CD14-positive monocyte (primary cell): ENCODE measurements at regions not wholly inside any gene's neighbourhood (a gene's known extent, or its start where the extent isn't known, plus 50 kb on each side); places are given as distances from the start of the nearest gene placed in this dataset.

ENCODE experiments used
- DNase-seq, 3 donors: peaks; one replicate each; pipeline ENCODE4 v3.0.0-alpha.2; 2011 to 2022
- H2AFZ ChIP-seq: 2 replicates; pipeline ENCODE4 v1.6.0; 2012; ENCODE audit warnings: mild to moderate bottlenecking, low read depth, low read length, inconsistent platforms; ENCODE audit not compliant: insufficient read depth, poor library complexity, severe bottlenecking
- H3K27ac ChIP-seq, 2 donors: 1 replicate in 1 of 2; 2 replicates in 1 of 2; pipeline ENCODE4 v1.5.1; 2012 to 2013; ENCODE audit warnings: low read length in 2 of 2, control low read depth in 1 of 2, inconsistent platforms in 1 of 2, low read depth in 1 of 2, mild to moderate bottlenecking in 1 of 2
- H3K27me3 ChIP-seq, 2 donors: one replicate each; pipeline versions ENCODE4 v1.6.0 to v1.6.1; 2011 to 2013; ENCODE audit warnings: low read length in 2 of 2; ENCODE audit not compliant: control insufficient read depth in 2 of 2, insufficient read depth in 2 of 2
- H3K36me3 ChIP-seq, 2 donors: replicated peaks in 1 of 2; 1 replicate in 1 of 2; 2 replicates in 1 of 2; pipeline versions ENCODE4 v1.5.1 to v1.6.1; 2012 to 2013; ENCODE audit warnings: low read length in 2 of 2, control low read depth in 1 of 2, inconsistent platforms in 1 of 2, mild to moderate bottlenecking in 1 of 2; ENCODE audit not compliant: insufficient read depth in 2 of 2, control insufficient read depth in 1 of 2
- H3K4me1 ChIP-seq, 2 donors: 1 replicate in 1 of 2; 2 replicates in 1 of 2; pipeline versions ENCODE4 v1.5.1 to v1.6.1; 2012 to 2013; ENCODE audit warnings: low read length in 2 of 2, control low read depth in 1 of 2, inconsistent platforms in 1 of 2, mild to moderate bottlenecking in 1 of 2, moderate library complexity in 1 of 2; ENCODE audit not compliant: insufficient read depth in 2 of 2, control insufficient read depth in 1 of 2
- H3K4me2 ChIP-seq: replicated peaks from 2 replicates; pipeline ENCODE3; 2012; ENCODE audit warnings: low read length, moderate library complexity, mild to moderate bottlenecking; ENCODE audit not compliant: poor library complexity, severe bottlenecking; ENCODE audit errors: extremely low read depth
- H3K4me3 ChIP-seq, 3 experiments: fragments of 200-600 bp in 1 of 3; sonication (generic) in 1 of 3; replicated peaks in 1 of 3; 1 replicate in 2 of 3; 2 replicates in 1 of 3; pipeline ENCODE4 v1.5.1; 2011 to 2013; ENCODE audit warnings: low read length in 3 of 3, mild to moderate bottlenecking in 3 of 3, control low read depth in 2 of 3, low read depth in 2 of 3, inconsistent platforms in 1 of 3, moderate library complexity in 1 of 3
- H3K79me2 ChIP-seq: 2 replicates; pipeline ENCODE4 v1.6.0; 2012; ENCODE audit warnings: mild to moderate bottlenecking, control low read depth, inconsistent platforms, low read length, moderate library complexity; ENCODE audit not compliant: insufficient read depth
- H3K9ac ChIP-seq: 2 replicates; pipeline ENCODE4 v1.6.0; 2017; ENCODE audit warnings: low read length, mild to moderate bottlenecking; ENCODE audit not compliant: insufficient read depth, poor library complexity, severe bottlenecking
- H3K9me3 ChIP-seq, 2 donors: replicated peaks in 1 of 2; 1 replicate in 1 of 2; 2 replicates in 1 of 2; pipeline versions ENCODE4 v1.5.1 to v1.6.1; 2012 to 2013; ENCODE audit warnings: low read length in 2 of 2, control low read depth in 1 of 2; ENCODE audit not compliant: control insufficient read depth in 1 of 2, insufficient read depth in 1 of 2
- H4K20me1 ChIP-seq: 2 replicates; pipeline ENCODE4 v1.6.0; 2012; ENCODE audit warnings: mild to moderate bottlenecking, low read length, control low read depth, moderate library complexity; ENCODE audit not compliant: insufficient read depth
- H3K27ac Mint-ChIP-seq, 7 donors: one replicate each; pipeline ENCODE4 v1.8.0; 2020; ENCODE audit warnings: mild to moderate bottlenecking in 7 of 7, mixed read lengths in 7 of 7, moderate library complexity in 6 of 7, inconsistent platforms in 2 of 7
- H3K27me3 Mint-ChIP-seq, 3 donors: one replicate each; pipeline ENCODE4 v1.8.0; 2021 to 2022; ENCODE audit warnings: low read depth in 3 of 3, mild to moderate bottlenecking in 3 of 3, mixed read lengths in 3 of 3, moderate library complexity in 3 of 3, inconsistent platforms in 1 of 3
- H3K36me3 Mint-ChIP-seq, 2 donors: one replicate each; pipeline ENCODE4 v1.8.0; 2020; ENCODE audit warnings: mixed read lengths in 2 of 2, inconsistent platforms in 1 of 2, mild to moderate bottlenecking in 1 of 2
- H3K4me1 Mint-ChIP-seq: one replicate; pipeline ENCODE4 v1.8.0; 2020; ENCODE audit warnings: mild to moderate bottlenecking, mixed read lengths
- H3K4me3 Mint-ChIP-seq, 2 donors: one replicate each; pipeline ENCODE4 v1.8.0; 2020; ENCODE audit warnings: mild to moderate bottlenecking in 2 of 2, mixed read lengths in 2 of 2, moderate library complexity in 1 of 2
- H3K9me3 Mint-ChIP-seq, 7 donors: one replicate each; pipeline ENCODE4 v1.8.0; 2020 to 2022; ENCODE audit warnings: mixed read lengths in 7 of 7, mild to moderate bottlenecking in 6 of 7, moderate library complexity in 6 of 7, inconsistent platforms in 2 of 7
- CTCF ChIP-seq: fragments of 200-600 bp; IDR thresholded peaks from one replicate; pipeline ENCODE4 v1.8.0; 2022; ENCODE audit warnings: antibody characterized with exemption, mild to moderate bottlenecking
- WGBS: methylation state at CpG from one replicate; pipeline ENCODE4 v1.1.5; 2013; ENCODE audit warnings: missing lambda C conversion rate; ENCODE audit not compliant: insufficient coverage; 5-methylcytosine and 5-hydroxymethylcytosine counted together
- intact Hi-C, 2 donors: fragments of 100-400 bp; cut with micrococcal nuclease; formaldehyde crosslinking; loops; one replicate each; pipeline versions ENCODE4 v1.15.0 to v1.15.1; 2023

GRCh38 chr2:82893190-82893589, 1565.9 kb downstream of the SUCLG1 start:
- no peaks in the 10 kb centered on the region for H3K27me3 Mint-ChIP-seq
- peaks cover 0 to 9% (median 0%) of the 10 kb centered on the region in 7 donors for H3K9me3 Mint-ChIP-seq
- H3K4me1 Mint-ChIP-seq: no peaks in the 10 kb centered on the region
- no peak overlapping the region for H2AFZ ChIP-seq
- intact Hi-C loops: no loop called here
- TF ChIP-seq CTCF: no peak
- no peaks in the 10 kb centered on the region for H3K36me3 Mint-ChIP-seq
- H3K27ac Mint-ChIP-seq: no peak overlapping the region
- H3K27ac ChIP-seq: no peak overlapping the region
- no peaks in the 10 kb centered on the region for H3K36me3 ChIP-seq
- H3K4me2 ChIP-seq: no peak overlapping the region
- H3K27me3 ChIP-seq: no peaks in the 10 kb centered on the region
- H4K20me1 ChIP-seq: no peaks in the 10 kb centered on the region
- no peak overlapping the region for H3K9ac ChIP-seq
- WGBS: 88% methylated on average over 1 of the region's 2 CpGs
- no peaks in the 10 kb centered on the region for H3K79me2 ChIP-seq
- no peak for DNase-seq
- no peak overlapping the region for H3K4me3 ChIP-seq
- peaks cover 3 to 4% of the 10 kb centered on the region in 2 donors for H3K9me3 ChIP-seq
- H3K4me3 Mint-ChIP-seq: no peak overlapping the region
- H3K4me1 ChIP-seq: no peaks in the 10 kb centered on the region

GRCh38 chr2:82879803-82880202, 1579.3 kb downstream of the SUCLG1 start:
- no peak overlapping the region for H2AFZ ChIP-seq
- H3K9me3 Mint-ChIP-seq: peaks cover 0 to 14% (median 6%) of the 10 kb centered on the region in 7 donors
- WGBS: 100% methylated on average over 1 of the region's 2 CpGs

More at GRCh38 chr2:82879803-82880202, 1579.3 kb downstream of the SUCLG1 start:
- Histone ChIP-seq H3K4me3 (no peak overlapping the region), H3K4me1 (no peaks in the 10 kb centered on the region), H3K9ac (no peak overlapping the region), H3K27me3 (no peaks in the 10 kb centered on the region), H3K4me2 (no peak overlapping the region), H3K9me3 (peaks cover 10 to 12% of the 10 kb centered on the region in 2 donors), H4K20me1 (no peaks in the 10 kb centered on the region), H3K79me2 (no peaks in the 10 kb centered on the region), H3K27ac (no peak overlapping the region), H3K36me3 (no peaks in the 10 kb centered on the region)
- H3K27ac Mint-ChIP-seq: no peak overlapping the region
- H3K27me3 Mint-ChIP-seq: peaks cover 0 to 1% (median 0%) of the 10 kb centered on the region in 3 donors
- H3K4me1 Mint-ChIP-seq: no peaks in the 10 kb centered on the region
- TF ChIP-seq CTCF: no peak
- DNase-seq: no peak
- intact Hi-C loops: no loop called here
- H3K4me3 Mint-ChIP-seq: no peak overlapping the region
- H3K36me3 Mint-ChIP-seq: no peaks in the 10 kb centered on the region
